ENCODE measurements at regions not wholly inside any gene's neighbourhood (a gene's known extent, or its start where the extent isn't known, plus 50 kb on each side); places are given as distances from the start of the nearest gene placed in this dataset.

- ATAC-seq (no peak), DNase-seq (no peak)
- H3K27ac Mint-ChIP-seq, result no peak overlapping the region
- no peak overlapping the region for H3K4me3 Mint-ChIP-seq
- H3K9me3 Mint-ChIP-seq, result peaks cover 9 to 11% of the 10 kb centered on the region in 2 donors
- H3K4me1 Mint-ChIP-seq, result no peaks in the 10 kb centered on the region
- peaks cover 13% of the 10 kb centered on the region for H3K27me3 Mint-ChIP-seq
Observed at GRCh38 chr6:8733879-8734278, 298.5 kb upstream of the SLC35B3 start.

GRCh38 chr6:8731874-8732273, 296.5 kb upstream of the SLC35B3 start:
- no peak for DNase-seq
- Mint-ChIP-seq H3K4me1 (no peaks in the 10 kb centered on the region), H3K9me3 (peaks cover 3 to 8% of the 10 kb centered on the region in 2 donors), H3K27me3 (peaks cover 13% of the 10 kb centered on the region), H3K4me3 (no peak overlapping the region), H3K27ac (peak overlapping the region in 1 of 2 donors; percentile 44)
- no peak for ATAC-seq

- Mint-ChIP-seq H3K4me3 (no peak overlapping the region), H3K27ac (no peak overlapping the region), H3K4me1 (no peaks in the 10 kb centered on the region), H3K27me3 (no peaks in the 10 kb centered on the region), H3K9me3 (peaks cover 0 to 10% of the 10 kb centered on the region in 2 donors)
- ATAC-seq (no peak), DNase-seq (no peak)
Observed at GRCh38 chr6:8710668-8711431, 275.5 kb upstream of the SLC35B3 start.

- Mint-ChIP-seq H3K27ac (no peak overlapping the region), H3K4me3 (no peak overlapping the region), H3K27me3 (no peaks in the 10 kb centered on the region), H3K9me3 (peaks cover 0 to 9% of the 10 kb centered on the region in 2 donors), H3K4me1 (no peaks in the 10 kb centered on the region)
- ATAC-seq (no peak), DNase-seq (no peak)
Observed at GRCh38 chr6:8707956-8708772, 272.8 kb upstream of the SLC35B3 start.

GRCh38 chr6:8707369-8707768, 272.0 kb upstream of the SLC35B3 start:
- Mint-ChIP-seq H3K27me3 (no peaks in the 10 kb centered on the region), H3K27ac (no peak overlapping the region), H3K4me3 (no peak overlapping the region), H3K4me1 (no peaks in the 10 kb centered on the region), H3K9me3 (peaks cover under 1 to 5% of the 10 kb centered on the region in 2 donors)
- DNase-seq, result no peak
- ATAC-seq, result no peak

- DNase-seq (no peak), ATAC-seq (no peak)
- Mint-ChIP-seq H3K9me3 (peaks cover 13 to 19% of the 10 kb centered on the region in 2 donors), H3K4me1 (no peaks in the 10 kb centered on the region), H3K4me3 (no peak overlapping the region), H3K27me3 (no peaks in the 10 kb centered on the region), H3K27ac (no peak overlapping the region)
Observed at GRCh38 chr6:8705435-8706020, 270.2 kb upstream of the SLC35B3 start.

GRCh38 chr6:8703059-8703458, 267.7 kb upstream of the SLC35B3 start:
- H3K27ac Mint-ChIP-seq, result no peak overlapping the region
- H3K4me1 Mint-ChIP-seq, result no peaks in the 10 kb centered on the region
- ATAC-seq (no peak), DNase-seq (no peak)
- peaks cover 17 to 29% of the 10 kb centered on the region in 2 donors for H3K9me3 Mint-ChIP-seq
- H3K4me3 Mint-ChIP-seq, result no peak overlapping the region
- no peaks in the 10 kb centered on the region for H3K27me3 Mint-ChIP-seq

GRCh38 chr6:8688821-8689220, 253.5 kb upstream of the SLC35B3 start:
- Mint-ChIP-seq H3K9me3 (peaks cover 5 to 16% of the 10 kb centered on the region in 2 donors), H3K27me3 (peaks cover 15% of the 10 kb centered on the region), H3K27ac (no peak overlapping the region), H3K4me3 (no peak overlapping the region), H3K4me1 (no peaks in the 10 kb centered on the region)
- ATAC-seq (no peak), DNase-seq (no peak)

- H3K9me3 Mint-ChIP-seq, result peaks cover 4 to 10% of the 10 kb centered on the region in 2 donors
- no peak for ATAC-seq
- peaks cover 6% of the 10 kb centered on the region for H3K27me3 Mint-ChIP-seq
- H3K4me1 Mint-ChIP-seq, result no peaks in the 10 kb centered on the region
- no peak overlapping the region for H3K27ac Mint-ChIP-seq
- no peak overlapping the region for H3K4me3 Mint-ChIP-seq
- DNase-seq, result no peak
Observed at GRCh38 chr6:8686077-8686476, 250.7 kb upstream of the SLC35B3 start.

GRCh38 chr6:8683204-8683603, 247.9 kb upstream of the SLC35B3 start:
- H3K4me3 Mint-ChIP-seq, result no peak overlapping the region
- H3K4me1 Mint-ChIP-seq, result no peaks in the 10 kb centered on the region
- no peak for DNase-seq
- peaks cover 14 to 18% of the 10 kb centered on the region in 2 donors for H3K9me3 Mint-ChIP-seq
- peaks cover 6% of the 10 kb centered on the region for H3K27me3 Mint-ChIP-seq
- no peak for ATAC-seq
- H3K27ac Mint-ChIP-seq, result no peak overlapping the region

GRCh38 chr6:8679823-8680222, 244.5 kb upstream of the SLC35B3 start:
- peaks cover 10 to 14% of the 10 kb centered on the region in 2 donors for H3K9me3 Mint-ChIP-seq
- no peak overlapping the region for H3K4me3 Mint-ChIP-seq
- DNase-seq (no peak), ATAC-seq (no peak)
- no peaks in the 10 kb centered on the region for H3K4me1 Mint-ChIP-seq
- H3K27ac Mint-ChIP-seq, result no peak overlapping the region
- no peaks in the 10 kb centered on the region for H3K27me3 Mint-ChIP-seq

GRCh38 chr6:8678466-8678865, 243.1 kb upstream of the SLC35B3 start:
- Mint-ChIP-seq H3K4me1 (no peaks in the 10 kb centered on the region), H3K4me3 (no peak overlapping the region), H3K9me3 (peaks cover 10 to 14% of the 10 kb centered on the region in 2 donors), H3K27me3 (no peaks in the 10 kb centered on the region), H3K27ac (no peak overlapping the region)
- no peak for DNase-seq
- ATAC-seq, result no peak

- H3K9me3 Mint-ChIP-seq, result peaks cover 6 to 8% of the 10 kb centered on the region in 2 donors
- no peak overlapping the region for H3K27ac Mint-ChIP-seq
- ATAC-seq (no peak), DNase-seq (no peak)
- H3K27me3 Mint-ChIP-seq, result no peaks in the 10 kb centered on the region
- H3K4me3 Mint-ChIP-seq, result no peak overlapping the region
- no peaks in the 10 kb centered on the region for H3K4me1 Mint-ChIP-seq
Observed at GRCh38 chr6:8674126-8674525, 238.8 kb upstream of the SLC35B3 start.

GRCh38 chr6:8672882-8673281, 237.5 kb upstream of the SLC35B3 start:
- Mint-ChIP-seq H3K4me3 (no peak overlapping the region), H3K4me1 (no peaks in the 10 kb centered on the region), H3K9me3 (peaks cover 6 to 8% of the 10 kb centered on the region in 2 donors), H3K27ac (no peak overlapping the region), H3K27me3 (no peaks in the 10 kb centered on the region)
- ATAC-seq (no peak), DNase-seq (no peak)

GRCh38 chr6:8670792-8671191, 235.4 kb upstream of the SLC35B3 start:
- DNase-seq (no peak), ATAC-seq (no peak)
- H3K4me1 Mint-ChIP-seq, result no peaks in the 10 kb centered on the region
- no peak overlapping the region for H3K27ac Mint-ChIP-seq
- H3K27me3 Mint-ChIP-seq, result no peaks in the 10 kb centered on the region
- peaks cover 6 to 8% of the 10 kb centered on the region in 2 donors for H3K9me3 Mint-ChIP-seq
- H3K4me3 Mint-ChIP-seq, result no peak overlapping the region

- Mint-ChIP-seq H3K4me1 (no peaks in the 10 kb centered on the region), H3K27ac (no peak overlapping the region), H3K9me3 (no peaks in the 10 kb centered on the region), H3K27me3 (no peaks in the 10 kb centered on the region), H3K4me3 (no peak overlapping the region)
- DNase-seq (no peak), ATAC-seq (no peak)
Observed at GRCh38 chr6:8664700-8665099, 229.4 kb upstream of the SLC35B3 start.

Measured in stimulated activated naive CD8-positive, alpha-beta T cell treated with anti-CD3 and anti-CD28 coated beads, Interleukin-15, amount 100 ng/mL, for 72 hours (primary cell).